ENCODE measurements at regions not wholly inside any gene's neighbourhood (a gene's known extent, or its start where the extent isn't known, plus 50 kb on each side); places are given as distances from the start of the nearest gene placed in this dataset.

DNA sequence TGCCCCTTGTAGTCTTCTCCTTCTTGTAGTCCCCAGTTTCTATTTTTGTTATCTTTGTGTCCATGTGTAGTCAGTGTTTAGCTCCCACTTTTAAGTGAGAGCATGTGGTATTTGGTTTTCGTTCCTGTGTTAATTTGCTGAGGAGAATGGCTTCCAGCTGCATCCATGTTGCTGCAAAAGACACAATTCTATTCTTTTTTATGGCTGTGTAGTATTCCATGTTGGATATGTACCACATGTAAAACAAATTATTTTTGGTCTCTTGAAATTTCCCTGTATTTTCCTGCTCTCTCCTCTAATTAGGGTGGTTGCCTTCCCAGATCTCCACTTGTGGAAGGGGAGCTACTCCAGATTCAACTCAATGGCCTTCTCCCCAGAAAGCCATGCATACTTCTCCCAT, 813.8 kb downstream of the UQCRFS1 start:
- TF ChIP-seq, protein P1, sequence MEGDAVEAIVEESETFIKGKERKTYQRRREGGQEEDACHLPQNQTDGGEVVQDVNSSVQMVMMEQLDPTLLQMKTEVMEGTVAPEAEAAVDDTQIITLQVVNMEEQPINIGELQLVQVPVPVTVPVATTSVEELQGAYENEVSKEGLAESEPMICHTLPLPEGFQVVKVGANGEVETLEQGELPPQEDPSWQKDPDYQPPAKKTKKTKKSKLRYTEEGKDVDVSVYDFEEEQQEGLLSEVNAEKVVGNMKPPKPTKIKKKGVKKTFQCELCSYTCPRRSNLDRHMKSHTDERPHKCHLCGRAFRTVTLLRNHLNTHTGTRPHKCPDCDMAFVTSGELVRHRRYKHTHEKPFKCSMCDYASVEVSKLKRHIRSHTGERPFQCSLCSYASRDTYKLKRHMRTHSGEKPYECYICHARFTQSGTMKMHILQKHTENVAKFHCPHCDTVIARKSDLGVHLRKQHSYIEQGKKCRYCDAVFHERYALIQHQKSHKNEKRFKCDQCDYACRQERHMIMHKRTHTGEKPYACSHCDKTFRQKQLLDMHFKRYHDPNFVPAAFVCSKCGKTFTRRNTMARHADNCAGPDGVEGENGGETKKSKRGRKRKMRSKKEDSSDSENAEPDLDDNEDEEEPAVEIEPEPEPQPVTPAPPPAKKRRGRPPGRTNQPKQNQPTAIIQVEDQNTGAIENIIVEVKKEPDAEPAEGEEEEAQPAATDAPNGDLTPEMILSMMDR (IDR thresholded peaks at IDR 0.05): no peak
- no peak for TF ChIP-seq POLR2A (IDR thresholded peaks at IDR 0.05)
- no peak for TF ChIP-seq EP300 (IDR thresholded peaks at IDR 0.05)

Measured in sigmoid colon (tissue), 4 donors.